ENCODE measurements at regions not wholly inside any gene's neighbourhood (a gene's known extent, or its start where the extent isn't known, plus 50 kb on each side); places are given as distances from the start of the nearest gene placed in this dataset.

DNA sequence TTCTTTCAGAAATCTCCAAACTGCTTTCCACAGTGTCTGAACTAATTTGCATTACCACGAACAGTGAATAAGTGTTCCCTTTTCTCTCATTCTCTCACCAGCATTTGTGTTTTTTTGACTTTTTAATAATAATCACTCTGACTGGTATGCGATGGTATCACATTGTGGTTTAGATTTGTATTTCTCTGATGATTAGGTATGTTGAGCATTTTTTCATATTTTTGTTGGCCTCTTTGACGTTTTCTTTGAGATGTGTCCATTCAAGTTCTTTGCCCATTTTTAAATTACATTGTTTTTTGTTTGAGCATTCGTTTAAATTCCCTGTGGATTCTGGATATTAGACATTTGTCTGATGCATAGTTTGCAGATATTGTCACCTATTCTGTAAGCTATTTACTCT lies 1639.6 kb upstream of the TENM4 start:
- no peak for DNase-seq

DNA sequence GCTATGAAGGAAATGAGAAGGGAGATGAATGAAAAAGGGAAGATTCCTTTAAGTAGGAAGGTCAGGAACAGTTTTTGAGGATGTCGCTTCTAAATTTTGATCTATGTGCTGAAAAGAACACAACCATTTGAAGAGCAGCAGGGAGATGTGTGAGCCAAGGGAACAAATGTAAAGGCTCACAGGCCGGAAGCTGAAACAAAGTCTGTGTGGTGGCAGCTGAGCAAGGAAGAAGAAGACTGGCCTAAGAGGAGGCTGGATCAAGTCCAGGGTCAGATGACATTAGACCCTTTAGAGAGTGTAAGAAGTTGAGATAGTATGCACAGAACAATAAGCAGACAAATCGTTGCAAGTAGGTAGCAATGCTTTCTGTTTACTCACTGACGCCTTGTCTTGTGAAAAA lies 1631.4 kb upstream of the TENM4 start:
- no peak for DNase-seq

DNA sequence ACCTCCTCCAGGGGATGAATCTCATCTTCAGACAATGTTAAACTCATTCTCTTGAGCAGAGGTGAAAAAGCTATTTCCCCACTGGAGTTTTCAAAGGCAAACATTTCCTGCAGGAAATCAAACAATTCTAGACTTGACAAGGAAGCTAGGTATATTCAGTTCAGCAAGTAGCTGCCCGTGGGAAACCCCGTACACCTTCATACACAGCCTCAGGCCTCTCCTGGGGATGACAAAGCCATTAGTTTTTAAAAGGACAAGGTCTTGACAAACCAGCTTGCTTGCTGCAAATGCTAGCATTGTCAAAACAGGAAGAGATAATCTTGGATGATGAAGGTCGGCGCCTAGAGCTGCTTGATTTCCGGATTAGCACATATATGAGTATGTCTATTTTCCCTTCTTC lies 1630.8 kb upstream of the TENM4 start:
- DNase-seq, result no peak

DNA sequence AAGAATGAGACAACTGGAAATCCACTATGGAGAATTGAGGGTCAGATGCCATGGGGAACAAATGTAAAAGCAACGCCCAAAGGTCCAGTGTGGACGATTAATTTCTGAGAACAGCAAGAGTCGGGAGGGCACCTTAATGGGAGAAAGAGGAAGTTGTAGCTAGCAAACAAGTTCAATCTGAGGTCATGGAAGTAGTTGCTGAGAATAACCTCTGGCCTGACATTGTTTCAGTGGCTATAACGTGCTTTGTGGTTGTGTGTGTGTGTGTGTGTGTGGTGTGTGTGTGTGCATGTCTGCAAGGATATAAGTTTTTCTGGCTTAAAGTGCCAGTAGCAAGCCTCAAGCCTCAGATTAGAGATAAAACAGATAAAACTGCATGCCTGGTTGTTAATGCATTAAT lies 1630.1 kb upstream of the TENM4 start:
- no peak for DNase-seq

DNA sequence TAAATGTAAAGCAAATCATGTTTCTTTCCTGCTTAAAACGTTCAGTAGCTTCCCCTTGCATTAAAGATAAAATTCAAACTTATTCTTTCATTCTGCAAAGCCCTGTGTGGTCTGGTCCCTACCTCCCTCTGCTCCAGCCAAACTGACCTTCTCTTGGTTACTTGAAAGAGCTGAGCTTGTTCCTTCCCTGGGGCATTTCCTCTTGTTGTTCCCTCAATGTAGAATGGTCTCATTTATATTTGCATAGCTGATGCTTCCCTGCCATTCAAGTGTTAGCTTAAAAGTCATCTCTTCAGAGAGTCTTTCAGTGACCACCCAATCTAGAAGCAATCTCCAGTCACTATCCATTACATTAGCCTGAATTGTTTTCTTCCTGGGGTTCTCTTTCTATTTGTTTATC lies 1618.5 kb upstream of the TENM4 start:
- no peak for DNase-seq

DNA sequence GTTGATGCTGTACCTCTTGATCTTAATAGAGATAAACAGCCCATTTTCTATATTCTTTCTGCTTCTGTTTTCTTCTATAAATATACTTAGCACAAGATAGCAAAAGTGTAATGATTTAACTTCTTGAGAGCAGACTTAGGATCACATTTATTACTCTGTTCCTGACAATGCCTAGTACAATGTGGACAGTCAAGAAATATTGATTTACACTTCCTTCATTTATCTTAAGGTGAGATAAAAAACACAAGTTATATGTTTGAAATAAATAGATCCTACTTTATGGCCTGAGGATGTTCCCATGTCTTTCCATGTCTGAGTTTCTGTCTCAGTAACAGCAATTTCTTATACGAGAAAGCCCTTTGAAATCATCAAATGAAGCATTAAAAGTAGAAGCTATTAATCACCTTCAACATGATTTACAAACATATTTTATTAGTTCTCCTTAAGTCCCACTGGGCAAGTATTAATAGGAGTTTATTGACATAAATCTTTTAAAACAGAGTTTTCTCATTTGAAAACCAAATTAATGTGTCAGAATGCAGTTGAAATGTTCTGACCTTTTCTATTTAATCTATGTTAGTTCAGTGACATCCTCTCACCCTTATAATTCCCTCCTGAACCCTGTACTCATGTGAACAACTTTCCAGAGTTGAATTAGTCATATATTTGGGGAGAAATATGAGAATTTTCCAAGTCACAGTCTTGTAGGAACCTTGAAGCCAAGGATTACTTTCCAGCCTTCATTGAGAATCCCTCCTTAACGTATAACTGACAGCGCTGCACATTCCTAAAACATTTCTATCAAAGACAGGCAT lies 1611.7 kb upstream of the TENM4 start:
- no peak for DNase-seq

DNA sequence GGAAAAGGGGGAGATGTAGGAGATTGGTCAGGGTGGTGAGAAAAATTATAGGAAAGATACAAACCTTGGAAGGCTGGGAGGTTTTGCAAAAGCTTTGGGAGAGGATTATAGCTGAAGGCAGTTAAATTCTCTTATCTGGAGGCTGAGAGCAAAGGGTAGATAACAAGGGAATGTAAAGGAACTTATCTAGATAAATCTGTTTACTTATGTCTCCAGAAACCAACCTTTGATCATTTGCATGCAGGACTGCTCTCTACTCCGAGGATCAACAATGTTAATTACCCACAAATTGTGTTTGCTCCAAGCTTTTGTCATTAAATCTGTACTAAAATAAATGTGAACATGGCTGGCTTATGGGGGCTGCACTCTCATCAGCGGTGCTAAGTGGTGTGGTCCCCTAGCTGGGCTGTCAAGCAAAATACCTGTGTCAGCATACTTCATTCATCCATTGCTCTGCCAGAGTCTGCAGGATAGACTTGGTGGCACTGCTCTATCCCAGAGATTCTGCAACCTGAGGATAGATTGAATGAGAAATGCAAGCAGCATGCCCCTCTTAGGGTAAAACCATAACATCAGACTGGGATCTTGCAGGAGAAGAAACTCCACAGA lies 1599.2 kb upstream of the TENM4 start:
- DNase-seq, result no peak

DNA sequence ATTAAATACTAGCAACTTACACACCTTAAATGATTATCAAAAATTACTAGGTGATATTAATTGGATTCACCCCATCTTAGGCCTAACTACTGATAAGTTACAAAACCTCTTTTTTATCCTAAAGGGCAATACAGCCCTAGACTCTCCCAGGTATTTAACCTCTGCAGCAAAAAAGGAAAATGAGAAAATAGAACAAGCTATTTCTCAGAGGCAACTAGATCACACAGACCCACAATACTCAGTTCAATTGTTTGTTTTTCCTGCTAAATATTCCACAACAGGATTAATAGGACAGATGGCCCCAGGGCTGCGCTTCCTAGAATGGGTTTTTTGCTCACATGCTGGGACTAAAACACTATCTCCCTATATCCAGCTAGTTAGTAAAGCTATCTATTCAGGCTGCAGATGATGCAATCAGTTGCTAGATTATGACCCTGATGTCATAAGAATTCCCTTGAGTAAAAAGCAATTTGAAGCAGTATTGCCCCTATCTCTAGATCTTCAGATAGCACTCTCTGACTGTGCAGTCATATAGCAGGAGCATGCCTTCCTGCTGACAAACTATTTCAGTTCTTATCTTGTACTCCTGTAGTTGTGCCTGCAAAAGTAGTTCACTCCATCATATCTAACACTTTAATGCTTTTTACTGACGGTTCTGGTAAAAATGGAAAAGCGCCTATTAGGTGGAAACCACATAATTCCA lies 1595.5 kb upstream of the TENM4 start:
- DNase-seq, result no peak

DNA sequence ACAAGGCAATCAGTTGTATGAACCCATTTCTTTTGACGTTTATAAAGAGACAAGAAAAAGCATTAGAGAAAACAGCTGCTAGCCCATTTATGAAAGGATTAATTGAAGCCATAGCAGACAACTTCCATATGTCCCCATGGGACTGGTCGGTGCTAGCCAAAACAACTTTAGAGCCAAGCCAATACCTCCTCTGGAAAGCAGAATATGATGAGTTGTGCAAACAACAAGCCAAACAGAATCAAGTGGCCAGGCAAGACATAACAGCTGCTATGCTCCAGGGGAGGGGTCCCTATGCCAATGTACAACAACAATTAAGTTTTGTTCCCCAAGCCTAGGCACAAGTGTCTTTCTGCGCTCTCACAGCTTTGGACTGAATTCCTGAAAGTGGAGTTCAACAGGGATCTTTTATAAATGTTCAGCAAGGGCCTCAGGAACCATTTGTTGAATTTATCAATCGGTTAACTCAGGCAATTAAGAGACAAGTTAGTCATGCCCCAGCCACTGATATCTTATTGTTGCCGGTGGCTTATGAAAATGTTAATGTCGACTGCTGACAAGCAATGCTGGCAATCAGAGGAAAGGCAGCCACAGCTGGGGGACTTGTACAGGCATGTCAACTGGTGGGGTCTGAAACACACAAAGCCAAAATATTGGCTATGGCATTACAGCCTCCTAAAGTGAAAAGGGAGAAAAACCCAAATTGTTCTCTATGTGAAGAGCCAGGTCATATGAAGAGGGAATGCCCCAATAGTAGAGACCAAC lies 1593.1 kb upstream of the TENM4 start:
- DNase-seq, result peak; percentile 17

DNA sequence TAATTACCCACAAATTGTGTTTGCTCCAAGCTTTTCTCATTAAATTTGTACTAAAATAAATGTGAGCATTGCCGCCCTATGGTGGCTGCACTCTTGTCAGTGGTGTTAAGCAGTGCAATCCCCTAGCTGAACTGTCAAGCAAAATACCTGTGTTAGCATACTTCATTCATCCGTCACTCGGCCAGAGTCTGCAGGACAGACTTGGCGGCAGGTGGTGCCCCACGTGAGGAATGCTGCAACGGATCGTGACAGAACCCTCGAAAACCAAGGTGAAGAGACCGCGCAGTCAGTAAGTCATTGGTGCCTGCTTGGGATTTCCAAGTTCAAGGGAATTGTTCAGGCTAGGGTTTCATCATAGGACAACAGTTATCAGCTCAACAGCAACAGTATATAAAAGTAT lies 1592.1 kb upstream of the TENM4 start:
- no peak for DNase-seq

DNA sequence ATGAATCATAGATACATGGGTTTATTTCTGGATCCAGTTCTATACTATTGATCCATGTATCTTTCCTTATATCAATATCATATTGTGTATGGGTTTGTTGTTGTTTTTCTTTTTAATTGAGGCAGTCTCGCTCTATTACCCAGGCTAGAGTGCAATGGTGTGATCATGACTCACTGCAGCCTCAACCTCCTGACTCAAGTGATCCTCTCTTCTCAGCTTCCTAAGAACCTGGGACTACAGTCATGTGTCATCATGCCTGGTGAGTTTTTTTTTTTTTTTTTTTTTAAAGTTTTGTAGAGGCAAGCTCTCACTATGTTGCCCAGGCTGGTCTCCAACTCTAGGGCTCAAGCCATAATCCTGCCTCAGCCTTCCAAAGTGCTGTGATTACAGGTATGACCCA lies 1589.4 kb upstream of the TENM4 start:
- DNase-seq, result no peak

DNA sequence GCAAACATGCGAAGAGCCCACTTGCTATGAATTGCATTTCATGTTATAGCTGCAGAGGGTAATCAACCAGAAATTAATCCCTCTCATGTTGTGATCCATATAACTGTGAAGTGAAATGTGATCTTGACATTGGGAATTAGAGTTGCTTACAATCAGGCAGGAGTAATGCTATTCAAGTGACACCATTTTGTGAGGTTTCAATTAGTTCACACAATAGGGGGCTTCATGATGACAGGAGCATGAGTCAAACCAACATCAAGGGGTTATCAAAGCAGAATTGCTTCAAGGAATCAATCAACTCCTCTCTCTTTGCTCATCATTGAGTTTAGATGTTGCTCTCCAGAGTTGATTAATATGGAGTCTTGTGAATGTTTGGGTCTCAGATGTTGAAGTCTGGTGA lies 1585.2 kb upstream of the TENM4 start:
- peak; percentile 29 for DNase-seq

DNA sequence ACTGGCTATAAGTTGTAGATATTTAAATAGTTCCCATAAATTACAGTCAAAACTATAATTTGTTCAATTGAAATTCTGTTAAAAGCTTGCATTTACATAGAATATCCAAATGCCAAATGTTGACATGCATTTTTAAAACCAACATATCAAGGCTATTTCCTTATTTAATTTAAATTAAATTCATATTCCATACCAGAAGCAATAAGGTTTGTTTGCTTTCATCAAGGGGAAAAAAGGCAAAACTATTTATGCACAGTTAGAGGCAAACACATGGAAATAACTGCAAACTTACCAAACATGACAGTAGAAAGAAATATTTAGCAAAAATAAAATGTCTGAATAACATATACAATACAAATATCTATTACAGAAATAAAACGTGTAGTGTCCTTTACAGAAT lies 1581.2 kb upstream of the TENM4 start:
- no peak for DNase-seq

DNA sequence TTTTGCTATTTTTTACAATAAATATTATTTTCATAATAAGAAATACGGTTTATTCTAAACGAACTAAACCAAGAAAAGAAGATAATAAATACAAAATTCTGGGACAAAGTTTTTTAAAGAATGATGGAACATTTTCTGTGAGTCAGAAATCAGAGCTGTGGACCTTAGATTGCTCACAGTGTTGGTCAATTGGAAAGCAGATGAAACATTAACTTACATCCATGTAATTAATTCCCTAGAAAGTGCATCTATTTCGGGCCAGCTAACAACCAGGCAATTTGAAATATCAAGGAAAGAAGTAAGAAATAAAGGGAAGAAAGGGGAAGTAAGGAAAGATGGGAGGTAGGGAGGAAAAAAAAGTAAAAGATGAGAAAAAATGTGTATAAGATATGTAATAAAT lies 1569.8 kb upstream of the TENM4 start:
- DNase-seq, result no peak

DNA sequence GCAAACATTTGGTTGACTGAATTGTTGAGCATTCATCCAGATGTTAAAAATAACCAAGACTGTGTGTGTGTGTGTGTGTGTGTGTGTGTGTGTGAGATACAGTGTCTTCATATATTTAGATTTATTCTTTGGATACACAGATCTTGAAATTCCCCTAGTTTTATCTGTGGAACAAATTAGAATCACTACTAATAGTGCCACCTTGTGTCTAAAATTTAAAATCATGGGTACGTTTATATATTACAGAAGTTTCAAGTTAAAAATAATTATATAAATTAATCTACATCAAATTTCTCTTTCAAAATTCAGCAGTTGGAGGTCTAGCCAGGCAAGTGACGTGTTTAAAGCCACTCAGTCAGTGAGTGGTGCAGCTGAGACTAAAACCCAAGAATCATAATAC lies 1566.2 kb upstream of the TENM4 start:
- no peak for DNase-seq

DNA sequence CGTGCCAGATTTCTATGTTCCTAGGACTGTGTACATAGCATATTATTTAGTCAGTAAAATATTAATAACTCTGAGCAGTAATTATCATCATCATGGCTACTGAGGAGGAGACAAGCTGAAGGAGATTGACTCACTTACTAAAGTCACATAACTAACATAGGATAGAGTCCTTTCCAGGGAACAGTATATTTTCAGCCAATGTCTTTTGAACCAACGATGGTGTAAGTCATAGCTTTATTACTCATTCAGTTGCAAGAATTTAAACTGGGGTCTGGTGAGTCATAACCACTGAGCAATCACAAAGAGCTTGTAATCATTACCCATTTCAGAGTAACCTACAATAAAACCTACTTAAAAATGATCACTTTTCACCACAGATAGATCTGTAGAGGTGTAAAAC lies 1564.8 kb upstream of the TENM4 start:
- no peak for DNase-seq

DNA sequence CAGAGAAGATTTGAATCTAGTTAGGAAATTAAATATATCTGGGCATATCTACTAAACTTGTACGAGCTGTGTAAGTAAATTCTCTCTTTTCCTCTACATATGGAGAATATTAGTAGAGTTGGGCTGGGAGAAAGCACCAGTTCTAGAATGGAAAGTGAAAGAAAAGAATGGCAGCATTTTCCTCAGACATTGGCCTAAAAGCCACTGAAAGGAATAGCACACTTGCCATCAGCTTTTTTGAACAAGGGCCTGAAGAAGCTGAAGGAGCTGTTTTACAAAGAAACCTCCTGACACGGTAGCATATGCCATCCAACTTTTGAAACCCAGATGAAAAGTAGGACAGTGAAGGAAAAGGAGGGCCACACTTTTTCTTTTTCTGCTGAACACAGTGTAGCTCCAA lies 1563.7 kb upstream of the TENM4 start:
- no peak for DNase-seq

DNA sequence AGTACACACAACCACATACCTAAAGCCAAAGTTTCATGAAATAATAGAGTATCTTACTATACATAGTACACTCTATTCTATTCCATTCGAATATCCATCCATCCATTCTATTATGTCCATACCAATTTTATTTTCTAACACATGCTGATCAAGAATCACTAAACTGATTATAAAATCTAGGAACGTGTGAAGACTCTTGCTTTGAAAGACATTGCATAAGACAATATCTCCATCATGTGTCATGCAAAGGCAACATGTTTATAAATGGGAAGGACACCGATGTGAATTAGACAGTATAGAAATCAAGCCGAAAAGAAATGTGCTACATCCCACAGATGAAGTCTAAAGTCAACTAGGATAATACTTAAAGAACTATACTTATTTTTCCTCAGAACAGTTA lies 1561.5 kb upstream of the TENM4 start:
- DNase-seq, result no peak

DNA sequence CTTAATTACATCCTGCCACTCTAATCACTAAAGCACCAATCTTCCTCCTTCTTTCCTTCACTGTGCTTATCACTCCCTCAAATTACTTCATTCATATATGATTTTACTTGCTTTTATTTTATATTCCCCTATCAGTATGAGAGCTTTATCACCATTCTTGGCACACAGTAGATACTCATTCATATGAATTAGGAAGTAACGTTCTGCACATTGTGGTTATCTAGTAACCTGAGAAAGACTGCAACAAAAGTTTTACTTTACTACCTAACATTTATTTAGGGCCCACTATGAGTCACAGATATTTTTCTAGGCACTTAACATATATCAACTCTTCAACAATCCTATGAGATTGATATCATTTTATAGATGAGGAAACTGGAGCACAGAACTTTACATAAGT lies 1559.9 kb upstream of the TENM4 start:
- no peak for DNase-seq

DNA sequence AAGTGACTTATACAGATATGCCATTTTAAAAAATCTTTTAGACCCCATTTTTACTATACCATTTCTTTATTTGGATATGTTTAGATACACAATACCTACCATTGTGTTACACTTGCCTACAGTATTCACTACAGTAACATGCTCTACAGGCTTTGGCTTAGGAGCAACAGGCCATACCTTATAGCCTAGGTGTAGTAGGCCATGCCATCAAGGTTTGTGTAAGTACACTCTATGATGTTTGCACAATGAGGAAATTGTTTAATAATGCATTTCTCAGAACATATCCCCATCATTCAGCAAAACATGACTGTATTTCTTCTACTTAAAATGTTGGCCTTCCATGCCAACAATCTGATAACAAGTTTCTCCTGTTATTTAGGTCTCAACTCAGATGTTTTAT lies 1559.5 kb upstream of the TENM4 start:
- DNase-seq, result no peak

DNA sequence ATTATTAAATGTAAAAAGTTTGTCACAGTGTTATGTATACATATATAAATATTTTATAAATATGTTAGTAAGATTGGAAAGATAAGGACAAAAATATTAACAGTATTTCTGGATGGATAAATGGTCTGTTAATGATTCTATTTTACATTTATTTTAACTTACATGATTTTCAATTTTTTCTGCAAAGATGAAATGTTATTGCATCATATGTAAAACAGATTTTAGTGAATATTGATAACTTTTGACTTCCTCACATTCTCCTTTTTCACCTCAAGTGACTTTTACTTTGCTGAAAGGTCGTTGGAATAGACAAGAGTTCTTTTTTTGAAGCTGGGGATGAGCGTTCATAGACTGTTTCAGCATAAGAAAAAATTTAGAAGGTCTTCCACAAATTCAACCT lies 1554.7 kb upstream of the TENM4 start:
- DNase-seq, result no peak

DNA sequence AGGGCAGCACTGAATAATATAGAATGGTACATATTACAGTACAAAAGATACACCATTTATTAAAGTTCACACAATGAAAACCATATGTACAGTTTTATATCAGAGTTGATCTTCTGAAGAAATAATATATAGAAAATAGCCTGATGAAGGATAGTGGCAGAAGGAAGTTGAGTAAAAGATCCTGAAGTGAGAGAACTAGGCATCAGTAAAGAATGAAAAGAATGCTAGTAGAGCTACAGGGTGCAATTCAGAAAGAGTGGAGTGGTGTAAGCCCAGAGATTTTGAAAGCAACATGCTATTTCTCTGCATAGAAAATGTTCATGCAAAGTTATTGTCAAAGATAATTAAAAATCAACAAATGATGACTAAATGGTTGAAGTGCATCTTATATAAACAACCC lies 1552.7 kb upstream of the TENM4 start:
- DNase-seq, result no peak

DNA sequence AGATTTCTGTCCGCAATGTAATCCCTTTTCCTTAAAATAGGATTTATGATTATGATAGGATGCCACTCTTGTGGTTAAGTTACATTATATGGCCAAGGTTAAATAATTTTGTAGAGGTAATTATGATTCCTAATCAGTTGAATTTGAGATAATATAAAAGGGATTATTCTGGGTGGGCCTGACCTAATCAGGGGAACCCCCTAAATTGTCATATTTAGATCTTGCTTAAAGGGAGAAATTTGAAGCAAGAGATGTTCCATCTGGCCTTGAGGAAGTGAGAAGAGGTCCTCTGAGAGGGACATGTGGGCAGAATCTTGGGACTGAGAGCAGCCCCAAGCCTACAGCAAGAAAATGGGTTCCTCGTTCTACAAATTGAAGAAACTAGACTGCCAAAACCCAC lies 1550.1 kb upstream of the TENM4 start:
- DNase-seq, result no peak

DNA sequence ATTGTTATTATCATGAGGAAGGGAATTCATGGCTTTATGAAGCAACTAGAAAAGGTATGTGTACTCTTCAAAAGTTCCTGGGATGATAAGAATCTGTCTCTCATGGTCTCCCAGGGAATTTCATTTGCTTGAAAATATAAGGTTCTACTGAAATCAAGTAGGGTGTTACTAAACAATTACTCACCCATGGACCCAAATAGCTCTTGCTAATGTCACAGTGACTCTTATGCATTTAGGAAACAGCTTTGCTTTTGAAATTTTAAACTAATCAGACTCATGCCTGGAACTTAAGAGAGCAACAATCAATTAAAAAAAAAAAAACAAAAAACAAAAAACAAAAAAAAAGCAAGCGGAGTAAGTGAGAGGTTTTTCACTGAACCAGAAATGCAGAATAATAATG lies 1546.3 kb upstream of the TENM4 start:
- no peak for DNase-seq

Data from NCI-H524 treated with DMSO at 0.1 percent for 48 hours (cell line).